H9 (cell line): ENCODE measurements at regions not wholly inside any gene's neighbourhood (a gene's known extent, or its start where the extent isn't known, plus 50 kb on each side); places are given as distances from the start of the nearest gene placed in this dataset.

ENCODE experiments used
- DNase-seq: peaks from one replicate; pipeline ENCODE4 v3.0.0-alpha.2; 2017
- H2AFZ ChIP-seq: one replicate; pipeline ENCODE4 v1.6.1; 2013; ENCODE audit warnings: mild to moderate bottlenecking, low read length, control low read depth, moderate library complexity
- H2AK5ac ChIP-seq: 2 replicates; pipeline ENCODE4 v1.6.1; 2013; ENCODE audit warnings: low read length, control low read depth, mixed read lengths; ENCODE audit not compliant: insufficient read length
- H2BK120ac ChIP-seq: one replicate; pipeline ENCODE4 v1.6.1; 2013; ENCODE audit warnings: low read depth, mild to moderate bottlenecking, low read length, control low read depth, inconsistent platforms; ENCODE audit not compliant: poor library complexity, severe bottlenecking
- H2BK12ac ChIP-seq: 2 replicates; pipeline ENCODE4 v1.6.1; 2013; ENCODE audit warnings: low read length, control low read depth, mixed read lengths, low read depth; ENCODE audit not compliant: insufficient read length
- H2BK15ac ChIP-seq: 2 replicates; pipeline ENCODE4 v1.6.1; 2013; ENCODE audit warnings: low read depth, low read length, control low read depth
- H2BK20ac ChIP-seq: one replicate; pipeline ENCODE4 v1.6.1; 2013; ENCODE audit warnings: low read depth, mild to moderate bottlenecking, low read length, control low read depth, inconsistent platforms; ENCODE audit not compliant: poor library complexity, severe bottlenecking
- H2BK5ac ChIP-seq: 2 replicates; pipeline ENCODE4 v1.6.1; 2013; ENCODE audit warnings: low read length, control low read depth, mixed read lengths; ENCODE audit not compliant: insufficient read length
- H3K14ac ChIP-seq: 2 replicates; pipeline ENCODE4 v1.6.1; 2013; ENCODE audit warnings: low read length, control low read depth; ENCODE audit not compliant: insufficient read depth
- H3K18ac ChIP-seq: 2 replicates; pipeline ENCODE4 v1.6.1; 2013; ENCODE audit warnings: low read depth, mild to moderate bottlenecking, mixed read lengths, low read length, control low read depth; ENCODE audit not compliant: insufficient read length
- H3K23ac ChIP-seq: 2 replicates; pipeline ENCODE4 v1.6.1; 2013; ENCODE audit warnings: low read length, control low read depth, mixed read lengths, low read depth; ENCODE audit not compliant: insufficient read length
- H3K23me2 ChIP-seq: 2 replicates; pipeline ENCODE4 v1.6.1; 2013; ENCODE audit warnings: low read depth, mild to moderate bottlenecking, mixed read lengths, low read length, control low read depth; ENCODE audit not compliant: insufficient read length, poor library complexity, severe bottlenecking
- H3K27ac ChIP-seq: 2 replicates; pipeline ENCODE4 v1.5.1; 2013; ENCODE audit warnings: low read length, control low read depth, mixed read lengths, low read depth; ENCODE audit not compliant: insufficient read length
- H3K27me3 ChIP-seq: 2 replicates; pipeline ENCODE4 v1.6.1; 2013; ENCODE audit warnings: low read length, control low read depth, inconsistent platforms; ENCODE audit not compliant: insufficient read depth
- H3K4ac ChIP-seq: 2 replicates; pipeline ENCODE4 v1.6.1; 2013; ENCODE audit warnings: low read depth, mild to moderate bottlenecking, control low read depth, inconsistent platforms, low read length, moderate library complexity
- H3K4me1 ChIP-seq: 2 replicates; pipeline ENCODE4 v1.6.1; 2013; ENCODE audit warnings: low read length, control low read depth, inconsistent platforms; ENCODE audit not compliant: insufficient read depth
- H3K4me2 ChIP-seq: 2 replicates; pipeline ENCODE4 v1.6.1; 2013; ENCODE audit warnings: low read length, control low read depth, mixed read lengths; ENCODE audit not compliant: insufficient read length, insufficient read depth
- H3K56ac ChIP-seq: 2 replicates; pipeline ENCODE4 v1.6.1; 2013; ENCODE audit warnings: low read depth, mild to moderate bottlenecking, mixed read lengths, low read length, control low read depth; ENCODE audit not compliant: insufficient read length
- H3K79me1 ChIP-seq: 2 replicates; pipeline ENCODE4 v1.6.1; 2013; ENCODE audit warnings: low read depth, mild to moderate bottlenecking, moderate library complexity, low read length, control low read depth, inconsistent platforms; ENCODE audit not compliant: insufficient read depth, poor library complexity, severe bottlenecking
- H3K79me2 ChIP-seq: 2 replicates; pipeline ENCODE4 v1.6.1; 2013; ENCODE audit warnings: low read length, control low read depth, inconsistent platforms; ENCODE audit not compliant: insufficient read depth
- H3K9ac ChIP-seq: 2 replicates; pipeline ENCODE4 v1.6.1; 2013; ENCODE audit warnings: low read length, control low read depth, mixed read lengths; ENCODE audit not compliant: insufficient read length; ENCODE audit errors: extremely low read depth
- H3K9me3 ChIP-seq: one replicate; pipeline ENCODE4 v1.6.1; 2013; ENCODE audit warnings: low read depth, low read length, inconsistent platforms; ENCODE audit not compliant: control insufficient read depth
- H3T11ph ChIP-seq: one replicate; pipeline ENCODE4 v1.6.1; 2013; ENCODE audit warnings: mild to moderate bottlenecking, low read length, control low read depth, inconsistent platforms
- H4K20me1 ChIP-seq: one replicate; pipeline ENCODE4 v1.6.1; 2013; ENCODE audit not compliant: control insufficient read depth, insufficient read length, insufficient read depth
- H4K5ac ChIP-seq: 2 replicates; pipeline ENCODE4 v1.6.1; 2013; ENCODE audit warnings: low read depth, mild to moderate bottlenecking, mixed read lengths, low read length, control low read depth; ENCODE audit not compliant: insufficient read length
- H4K8ac ChIP-seq: replicated peaks from 2 replicates; pipeline ENCODE4 v1.6.1; 2013; ENCODE audit warnings: low read length, control low read depth, mixed read lengths, low read depth; ENCODE audit not compliant: insufficient read length
- H4K91ac ChIP-seq: 2 replicates; pipeline ENCODE4 v1.6.1; 2013; ENCODE audit warnings: low read depth, mild to moderate bottlenecking, moderate library complexity, mixed read lengths, low read length, control low read depth; ENCODE audit not compliant: insufficient read length
- H3K27ac Mint-ChIP-seq, 3 experiments: 2 replicates in 2 of 3; 3 replicates in 1 of 3; pipeline ENCODE4 v1.8.0; 2020 to 2021; ENCODE audit warnings: mixed read lengths in 3 of 3, mild to moderate bottlenecking in 1 of 3, moderate library complexity in 1 of 3
- H3K27me3 Mint-ChIP-seq: 2 replicates; pipeline ENCODE4 v1.8.0; 2021; ENCODE audit warnings: low read depth, mild to moderate bottlenecking, moderate library complexity, mixed read lengths
- H3K36me3 Mint-ChIP-seq, 3 experiments: 2 replicates in 2 of 3; 3 replicates in 1 of 3; pipeline ENCODE4 v1.8.0; 2020 to 2021; ENCODE audit warnings: low read depth in 3 of 3, mixed read lengths in 3 of 3; ENCODE audit not compliant: insufficient read depth in 1 of 3
- H3K4me1 Mint-ChIP-seq, 2 experiments: 2 replicates each; pipeline ENCODE4 v1.8.0; 2020; ENCODE audit warnings: mixed read lengths in 2 of 2
- H3K4me3 Mint-ChIP-seq, 2 experiments: 2 replicates in 1 of 2; 3 replicates in 1 of 2; pipeline ENCODE4 v1.8.0; 2020 to 2021; ENCODE audit warnings: mild to moderate bottlenecking in 2 of 2, mixed read lengths in 2 of 2, moderate library complexity in 1 of 2
- H3K9me3 Mint-ChIP-seq, 2 experiments: 2 replicates in 1 of 2; 3 replicates in 1 of 2; pipeline ENCODE4 v1.8.0; 2020; ENCODE audit warnings: mild to moderate bottlenecking in 2 of 2, mixed read lengths in 2 of 2, moderate library complexity in 1 of 2
- WGBS: extraction: QIAGEN DNeasy Blood & Tissue Kit; methylation state at CpG from one replicate; pipeline ENCODE4 v1.1.7; 2013; ENCODE audit warnings: missing lambda C conversion rate, low lambda C conversion rate, mixed read lengths; ENCODE audit not compliant: insufficient read length; ENCODE audit errors: extremely low coverage; 5-methylcytosine and 5-hydroxymethylcytosine counted together
- TF ChIP-seq, protein P1 (sequence below): fragments of 200-600 bp; sonication (generic); conservative IDR thresholded peaks from 3 replicates; pipeline ENCODE4 v1.8.0; 2021; ENCODE audit warnings: antibody characterized with exemption, mild to moderate bottlenecking

DNA sequence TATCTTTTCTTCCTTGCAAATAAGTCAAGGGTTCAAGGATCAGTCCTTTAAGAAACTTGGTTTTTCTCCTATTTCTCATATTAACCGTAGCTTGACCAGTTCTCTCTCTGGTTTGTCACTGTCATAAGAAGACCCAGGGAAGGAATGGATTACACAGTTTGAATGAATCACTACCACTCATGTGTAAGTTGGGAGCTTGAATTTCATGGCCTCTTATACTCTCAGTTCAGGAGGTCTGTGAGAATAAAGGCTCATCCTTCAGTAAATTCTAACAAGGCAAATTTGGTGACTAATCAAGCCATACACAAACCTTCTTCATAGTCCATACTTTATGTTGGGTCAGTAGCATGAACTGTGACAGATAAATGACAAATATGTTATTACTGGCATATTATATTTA lies 323.1 kb upstream of the ACTBL2 start:
- Histone ChIP-seq H4K91ac (no peak overlapping the region), H2AFZ (no peak overlapping the region), H3K4ac (no peak overlapping the region), H3K18ac (no peak overlapping the region), H2BK20ac (no peak overlapping the region), H4K8ac (no peak overlapping the region), H3K9ac (no peak overlapping the region), H3K4me1 (no peaks in the 10 kb centered on the region), H3K23ac (no peak overlapping the region), H2BK15ac (no peak overlapping the region), H3K14ac (no peak overlapping the region), H2AK5ac (no peak overlapping the region), H3K9me3 (no peaks in the 10 kb centered on the region), H3K79me1 (no peaks in the 10 kb centered on the region), H2BK12ac (no peak overlapping the region), H3K27me3 (no peaks in the 10 kb centered on the region), H3K79me2 (no peaks in the 10 kb centered on the region), H3K27ac (no peak overlapping the region), H4K5ac (no peak overlapping the region), H2BK120ac (no peak overlapping the region), H4K20me1 (no peaks in the 10 kb centered on the region), H3T11ph (no peak overlapping the region), H3K56ac (no peak overlapping the region), H3K23me2 (no peaks in the 10 kb centered on the region), H3K4me2 (no peak overlapping the region), H2BK5ac (no peak overlapping the region)
- TF ChIP-seq, protein P1, sequence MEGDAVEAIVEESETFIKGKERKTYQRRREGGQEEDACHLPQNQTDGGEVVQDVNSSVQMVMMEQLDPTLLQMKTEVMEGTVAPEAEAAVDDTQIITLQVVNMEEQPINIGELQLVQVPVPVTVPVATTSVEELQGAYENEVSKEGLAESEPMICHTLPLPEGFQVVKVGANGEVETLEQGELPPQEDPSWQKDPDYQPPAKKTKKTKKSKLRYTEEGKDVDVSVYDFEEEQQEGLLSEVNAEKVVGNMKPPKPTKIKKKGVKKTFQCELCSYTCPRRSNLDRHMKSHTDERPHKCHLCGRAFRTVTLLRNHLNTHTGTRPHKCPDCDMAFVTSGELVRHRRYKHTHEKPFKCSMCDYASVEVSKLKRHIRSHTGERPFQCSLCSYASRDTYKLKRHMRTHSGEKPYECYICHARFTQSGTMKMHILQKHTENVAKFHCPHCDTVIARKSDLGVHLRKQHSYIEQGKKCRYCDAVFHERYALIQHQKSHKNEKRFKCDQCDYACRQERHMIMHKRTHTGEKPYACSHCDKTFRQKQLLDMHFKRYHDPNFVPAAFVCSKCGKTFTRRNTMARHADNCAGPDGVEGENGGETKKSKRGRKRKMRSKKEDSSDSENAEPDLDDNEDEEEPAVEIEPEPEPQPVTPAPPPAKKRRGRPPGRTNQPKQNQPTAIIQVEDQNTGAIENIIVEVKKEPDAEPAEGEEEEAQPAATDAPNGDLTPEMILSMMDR: no peak
- DNase-seq: no peak
- peaks cover 4 to 9% of the 10 kb centered on the region in 2 experiments for H3K4me1 Mint-ChIP-seq
- no peak overlapping the region for H3K27ac Mint-ChIP-seq
- no peaks in the 10 kb centered on the region for H3K36me3 Mint-ChIP-seq
- WGBS: no CpG with 5 or more reads among the region's 1 CpG
- H3K9me3 Mint-ChIP-seq: no peaks in the 10 kb centered on the region
- no peak overlapping the region for H3K4me3 Mint-ChIP-seq
- H3K27me3 Mint-ChIP-seq: no peaks in the 10 kb centered on the region
